ENCODE measurements at regions not wholly inside any gene's neighbourhood (a gene's known extent, or its start where the extent isn't known, plus 50 kb on each side); places are given as distances from the start of the nearest gene placed in this dataset.

DNA sequence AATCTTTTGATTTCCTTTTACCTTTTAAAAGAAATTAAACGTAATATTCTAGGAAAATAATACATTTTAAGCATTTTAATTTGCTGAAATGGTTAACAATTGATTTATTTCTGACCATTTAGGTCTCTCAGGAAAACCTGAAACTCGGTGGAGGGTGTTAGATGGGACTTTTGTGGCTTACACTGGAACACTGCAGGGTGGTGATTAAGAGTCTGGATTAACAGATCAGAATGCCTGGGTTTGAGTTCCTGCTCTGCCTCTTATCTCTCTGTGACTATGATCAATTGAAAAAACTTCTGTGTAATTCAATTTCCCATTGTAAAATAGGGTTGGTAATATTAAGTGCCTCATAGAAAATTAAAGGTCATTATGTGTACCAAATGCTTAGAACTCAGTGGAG lies 168.7 kb downstream of the UBE2E3 start:
- FAIRE-seq (no peak), DNase-seq (no peak)

DNA sequence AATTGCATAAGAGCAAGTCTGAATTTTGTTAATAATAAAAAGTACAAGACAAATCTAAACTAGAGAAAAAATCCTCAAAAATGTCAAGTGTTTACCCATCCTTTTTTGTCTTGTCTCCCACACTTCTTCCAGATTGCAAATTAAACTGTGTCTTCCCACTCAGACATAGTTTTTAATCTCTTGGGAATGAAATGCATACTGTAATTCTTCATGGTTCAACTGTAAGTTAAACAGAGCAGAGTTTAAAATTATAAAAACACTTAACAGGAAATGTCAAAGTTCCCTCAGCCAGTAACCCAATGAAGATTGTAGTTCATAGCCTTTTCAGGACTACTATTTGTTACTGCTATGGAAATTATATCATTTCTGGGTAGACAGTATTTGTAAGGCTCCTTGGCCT lies 171.8 kb downstream of the UBE2E3 start:
- no peak for FAIRE-seq
- H3K27ac ChIP-seq (ENCODE audit: low read depth in 2 of 2, low read length in 2 of 2) = no peak overlapping the region
- peaks cover 0 to 2% (median 0%) of the 10 kb centered on the region in 3 donors for H3K9me3 ChIP-seq (ENCODE audit: control insufficient read depth in 2 of 3, insufficient read depth in 1 of 3, low read length in 3 of 3)
- no peak for TF ChIP-seq CTCF (IDR thresholded peaks at IDR 0.05; ENCODE audit: borderline replicate concordance, extremely low read depth, insufficient read depth)
- intact Hi-C loops (cut with DNase I) = no loop called here
- H3K27me3 ChIP-seq (ENCODE audit: control insufficient read depth, insufficient read depth, low read length) = no peaks in the 10 kb centered on the region
- no peak overlapping the region for H3K9ac ChIP-seq (ENCODE audit: low read length in 3 of 3)
- no peak overlapping the region for H3K4me3 ChIP-seq (ENCODE audit: low read length in 3 of 3)
- DNase-seq = peak in 2 of 5 donors; percentile 6 to 16
- no peaks in the 10 kb centered on the region for H3K4me1 ChIP-seq (ENCODE audit: control insufficient read depth in 2 of 3, insufficient read depth in 2 of 3, low read depth in 1 of 3, low read length in 3 of 3)
- no peaks in the 10 kb centered on the region for H3K36me3 ChIP-seq (ENCODE audit: control insufficient read depth in 2 of 3, insufficient read depth in 3 of 3, low read length in 3 of 3)

More for the DNA sequence above, 168.7 kb downstream of the UBE2E3 start:
- Histone ChIP-seq H3K27ac (ENCODE audit: low read depth in 2 of 2, low read length in 2 of 2) (no peak overlapping the region), H3K4me1 (ENCODE audit: control insufficient read depth in 2 of 3, insufficient read depth in 2 of 3, low read depth in 1 of 3, low read length in 3 of 3) (no peaks in the 10 kb centered on the region), H3K36me3 (ENCODE audit: control insufficient read depth in 2 of 3, insufficient read depth in 3 of 3, low read length in 3 of 3) (no peaks in the 10 kb centered on the region), H3K9me3 (ENCODE audit: control insufficient read depth in 2 of 3, insufficient read depth in 1 of 3, low read length in 3 of 3) (no peaks in the 10 kb centered on the region), H3K4me3 (ENCODE audit: low read length in 3 of 3) (no peak overlapping the region), H3K27me3 (ENCODE audit: control insufficient read depth, insufficient read depth, low read length) (no peaks in the 10 kb centered on the region), H3K9ac (ENCODE audit: low read length in 3 of 3) (no peak overlapping the region)
- intact Hi-C loops (cut with DNase I) = no loop called here
- TF ChIP-seq CTCF (IDR thresholded peaks at IDR 0.05; ENCODE audit: borderline replicate concordance, extremely low read depth, insufficient read depth) = no peak

DNA sequence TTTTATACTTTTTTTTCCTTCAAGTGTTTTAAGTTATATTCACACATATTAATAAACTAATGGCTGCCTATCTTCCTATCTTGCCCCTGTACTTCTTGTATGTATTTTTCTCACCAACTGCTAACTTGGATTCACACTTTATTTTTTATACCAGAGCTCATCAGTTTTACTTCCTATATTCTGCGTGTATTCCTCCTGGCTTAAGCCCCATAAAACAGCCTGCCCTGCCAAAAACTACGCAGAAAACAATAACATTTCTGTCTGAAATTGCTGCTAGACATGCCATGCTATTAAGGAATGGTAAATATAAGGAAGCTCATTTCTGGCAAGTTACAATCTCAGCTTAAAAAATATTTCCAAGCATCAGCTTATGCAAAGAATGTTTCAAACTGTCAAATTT lies 172.3 kb downstream of the UBE2E3 start:
- Histone ChIP-seq H3K27me3 (ENCODE audit: control insufficient read depth, insufficient read depth, low read length) (no peaks in the 10 kb centered on the region), H3K9me3 (ENCODE audit: control insufficient read depth in 2 of 3, insufficient read depth in 1 of 3, low read length in 3 of 3) (peaks cover 0 to 2% (median 0%) of the 10 kb centered on the region in 3 donors), H3K4me1 (ENCODE audit: control insufficient read depth in 2 of 3, insufficient read depth in 2 of 3, low read depth in 1 of 3, low read length in 3 of 3) (no peaks in the 10 kb centered on the region), H3K4me3 (ENCODE audit: low read length in 3 of 3) (no peak overlapping the region), H3K27ac (ENCODE audit: low read depth in 2 of 2, low read length in 2 of 2) (no peak overlapping the region), H3K36me3 (ENCODE audit: control insufficient read depth in 2 of 3, insufficient read depth in 3 of 3, low read length in 3 of 3) (no peaks in the 10 kb centered on the region), H3K9ac (ENCODE audit: low read length in 3 of 3) (no peak overlapping the region)
- DNase-seq (no peak), FAIRE-seq (no peak)
- intact Hi-C loops (cut with DNase I) = no loop called here
- no peak for TF ChIP-seq CTCF (IDR thresholded peaks at IDR 0.05; ENCODE audit: borderline replicate concordance, extremely low read depth, insufficient read depth)

DNA sequence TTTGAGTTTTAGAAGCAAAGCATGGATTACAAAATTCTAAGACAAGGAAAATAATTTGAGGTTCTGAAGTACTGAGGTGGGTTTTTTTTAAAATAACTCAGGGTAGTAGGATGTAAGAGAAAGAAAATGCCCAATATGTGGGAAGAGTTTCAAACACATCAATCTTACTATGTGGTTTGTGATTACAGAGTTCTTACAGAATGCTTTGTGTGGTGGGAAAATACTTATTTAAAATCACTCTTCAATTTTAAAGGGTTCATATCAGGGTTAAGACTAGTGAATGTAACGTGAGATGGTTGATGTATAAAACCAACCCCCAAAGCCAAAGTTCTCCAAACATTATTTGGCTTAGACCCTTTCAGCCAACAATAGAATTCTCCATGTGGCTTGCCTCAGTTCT lies 173.5 kb downstream of the UBE2E3 start:
- peaks cover 0 to 2% (median 0%) of the 10 kb centered on the region in 3 donors for H3K9me3 ChIP-seq (ENCODE audit: control insufficient read depth in 2 of 3, insufficient read depth in 1 of 3, low read length in 3 of 3)
- DNase-seq (peak in 1 of 5 donors; percentile 24), FAIRE-seq (no peak)
- H3K27me3 ChIP-seq (ENCODE audit: control insufficient read depth, insufficient read depth, low read length) = no peaks in the 10 kb centered on the region
- H3K36me3 ChIP-seq (ENCODE audit: control insufficient read depth in 2 of 3, insufficient read depth in 3 of 3, low read length in 3 of 3) = no peaks in the 10 kb centered on the region
- H3K9ac ChIP-seq (ENCODE audit: low read length in 3 of 3) = no peak overlapping the region
- TF ChIP-seq CTCF (IDR thresholded peaks at IDR 0.05; ENCODE audit: borderline replicate concordance, extremely low read depth, insufficient read depth) = no peak
- no peaks in the 10 kb centered on the region for H3K4me1 ChIP-seq (ENCODE audit: control insufficient read depth in 2 of 3, insufficient read depth in 2 of 3, low read depth in 1 of 3, low read length in 3 of 3)
- H3K4me3 ChIP-seq (ENCODE audit: low read length in 3 of 3) = no peak overlapping the region
- intact Hi-C loops (cut with DNase I) = no loop called here
- H3K27ac ChIP-seq (ENCODE audit: low read depth in 2 of 2, low read length in 2 of 2) = no peak overlapping the region

All from kidney (tissue), 13 donors.